ENCODE measurements at regions not wholly inside any gene's neighbourhood (a gene's known extent, or its start where the extent isn't known, plus 50 kb on each side); places are given as distances from the start of the nearest gene placed in this dataset.

DNA sequence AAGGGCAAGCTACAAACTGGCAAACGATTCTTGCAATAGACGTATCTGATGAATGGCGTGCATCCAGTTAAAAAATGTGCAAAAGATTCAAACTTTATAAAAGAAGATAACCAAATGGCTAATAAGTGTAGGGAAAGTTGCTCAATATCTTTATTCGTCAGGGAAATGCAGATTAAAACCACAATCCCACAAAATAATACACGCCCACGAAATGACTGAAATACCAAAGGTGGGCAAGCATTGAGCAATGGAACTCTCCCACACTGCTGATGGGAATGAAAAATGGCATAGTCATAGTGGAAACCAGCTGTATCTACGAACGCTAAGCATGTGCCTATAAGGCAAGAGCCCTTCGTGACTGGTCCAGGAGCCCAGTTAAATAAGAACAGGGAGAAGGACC lies 168.6 kb upstream of the SIX2 start:
- Histone ChIP-seq H3K36me3 (replicated peaks in 1 of 2) (no peaks in the 10 kb centered on the region), H3K4me1 (replicated peaks in 1 of 2) (no peaks in the 10 kb centered on the region), H3K27me3 (peaks cover 10% of the 10 kb centered on the region), H3K9me3 (replicated peaks in 1 of 3) (no peaks in the 10 kb centered on the region), H3K4me3 (no peak overlapping the region), H3K27ac (no peak overlapping the region)
- DNase-seq = no peak
- 51 to 66% (median 61%) methylated on average over 9 of the region's 9 CpGs for WGBS, 4 donors
- intact Hi-C loops (cut with DNase I) = no loop called here
- TF ChIP-seq, protein P1, sequence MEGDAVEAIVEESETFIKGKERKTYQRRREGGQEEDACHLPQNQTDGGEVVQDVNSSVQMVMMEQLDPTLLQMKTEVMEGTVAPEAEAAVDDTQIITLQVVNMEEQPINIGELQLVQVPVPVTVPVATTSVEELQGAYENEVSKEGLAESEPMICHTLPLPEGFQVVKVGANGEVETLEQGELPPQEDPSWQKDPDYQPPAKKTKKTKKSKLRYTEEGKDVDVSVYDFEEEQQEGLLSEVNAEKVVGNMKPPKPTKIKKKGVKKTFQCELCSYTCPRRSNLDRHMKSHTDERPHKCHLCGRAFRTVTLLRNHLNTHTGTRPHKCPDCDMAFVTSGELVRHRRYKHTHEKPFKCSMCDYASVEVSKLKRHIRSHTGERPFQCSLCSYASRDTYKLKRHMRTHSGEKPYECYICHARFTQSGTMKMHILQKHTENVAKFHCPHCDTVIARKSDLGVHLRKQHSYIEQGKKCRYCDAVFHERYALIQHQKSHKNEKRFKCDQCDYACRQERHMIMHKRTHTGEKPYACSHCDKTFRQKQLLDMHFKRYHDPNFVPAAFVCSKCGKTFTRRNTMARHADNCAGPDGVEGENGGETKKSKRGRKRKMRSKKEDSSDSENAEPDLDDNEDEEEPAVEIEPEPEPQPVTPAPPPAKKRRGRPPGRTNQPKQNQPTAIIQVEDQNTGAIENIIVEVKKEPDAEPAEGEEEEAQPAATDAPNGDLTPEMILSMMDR (IDR thresholded peaks at IDR 0.05) = no peak
- TF ChIP-seq POLR2A (IDR thresholded peaks at IDR 0.05) = no peak

DNA sequence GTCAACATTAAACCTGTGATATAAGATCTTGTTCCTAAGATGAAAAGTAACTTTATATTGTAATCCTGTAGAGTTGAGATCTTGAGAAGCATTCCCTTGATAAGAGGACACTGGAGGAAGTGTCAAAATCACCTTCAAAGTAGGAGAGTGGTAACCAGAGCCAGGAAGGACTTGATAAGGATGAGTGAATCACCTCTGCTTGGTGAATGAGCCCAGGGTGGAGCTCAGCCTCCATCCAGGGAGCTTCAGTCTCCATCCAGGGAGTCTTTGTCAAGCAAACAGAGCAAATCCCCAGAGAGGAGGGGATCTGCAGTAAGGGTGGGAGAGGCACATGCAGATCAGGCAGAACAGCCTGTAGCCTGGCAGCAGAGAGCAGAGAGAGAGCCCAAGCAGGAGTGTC lies 167.1 kb upstream of the SIX2 start:
- DNase-seq = no peak
- no peak overlapping the region for H3K27ac ChIP-seq
- intact Hi-C loops (cut with DNase I) = no loop called here
- peaks cover 14% of the 10 kb centered on the region for H3K27me3 ChIP-seq
- H3K9me3 ChIP-seq (replicated peaks in 1 of 3) = no peaks in the 10 kb centered on the region
- no peaks in the 10 kb centered on the region for H3K36me3 ChIP-seq (replicated peaks in 1 of 2)
- TF ChIP-seq POLR2A (IDR thresholded peaks at IDR 0.05) = no peak
- TF ChIP-seq, protein P1 (IDR thresholded peaks at IDR 0.05) = no peak
- no peaks in the 10 kb centered on the region for H3K4me1 ChIP-seq (replicated peaks in 1 of 2)
- H3K4me3 ChIP-seq = no peak overlapping the region

DNA sequence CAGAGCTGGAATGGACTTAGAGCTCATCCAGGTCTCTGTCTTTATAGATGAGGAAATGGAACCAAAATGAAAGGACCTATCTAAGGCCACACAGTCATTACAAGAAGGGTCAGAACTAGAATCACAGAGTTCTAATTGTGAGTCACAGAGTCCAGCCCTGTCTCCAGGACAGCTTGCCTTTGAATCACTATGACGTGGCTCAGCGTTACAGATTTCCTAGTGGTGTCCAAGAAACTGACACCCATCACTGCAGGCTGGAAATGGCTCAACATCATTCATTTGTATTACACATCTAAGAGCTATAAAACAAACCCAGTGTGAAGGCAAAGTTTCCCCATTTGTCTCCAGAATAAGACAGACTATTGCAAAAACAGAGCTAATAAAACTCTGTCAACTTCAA lies 164.3 kb upstream of the SIX2 start:
- no peak overlapping the region for H3K27ac ChIP-seq
- peaks cover 10 to 17% of the 10 kb centered on the region in 2 donors for H3K4me1 ChIP-seq (replicated peaks in 1 of 2)
- H3K27me3 ChIP-seq = peaks cover 39% of the 10 kb centered on the region
- H3K4me3 ChIP-seq = no peak overlapping the region
- no peaks in the 10 kb centered on the region for H3K36me3 ChIP-seq (replicated peaks in 1 of 2)
- 13 to 46% (median 38%) methylated on average over 2 of the region's 2 CpGs for WGBS, 4 donors
- H3K9me3 ChIP-seq (replicated peaks in 1 of 3) = no peaks in the 10 kb centered on the region
- DNase-seq = peak in 2 of 7 donors; percentile 22 to 35
- TF ChIP-seq POLR2A (IDR thresholded peaks at IDR 0.05) = no peak
- TF ChIP-seq, protein P1 (IDR thresholded peaks at IDR 0.05) = no peak
- intact Hi-C loops (cut with DNase I) = no loop called here

DNA sequence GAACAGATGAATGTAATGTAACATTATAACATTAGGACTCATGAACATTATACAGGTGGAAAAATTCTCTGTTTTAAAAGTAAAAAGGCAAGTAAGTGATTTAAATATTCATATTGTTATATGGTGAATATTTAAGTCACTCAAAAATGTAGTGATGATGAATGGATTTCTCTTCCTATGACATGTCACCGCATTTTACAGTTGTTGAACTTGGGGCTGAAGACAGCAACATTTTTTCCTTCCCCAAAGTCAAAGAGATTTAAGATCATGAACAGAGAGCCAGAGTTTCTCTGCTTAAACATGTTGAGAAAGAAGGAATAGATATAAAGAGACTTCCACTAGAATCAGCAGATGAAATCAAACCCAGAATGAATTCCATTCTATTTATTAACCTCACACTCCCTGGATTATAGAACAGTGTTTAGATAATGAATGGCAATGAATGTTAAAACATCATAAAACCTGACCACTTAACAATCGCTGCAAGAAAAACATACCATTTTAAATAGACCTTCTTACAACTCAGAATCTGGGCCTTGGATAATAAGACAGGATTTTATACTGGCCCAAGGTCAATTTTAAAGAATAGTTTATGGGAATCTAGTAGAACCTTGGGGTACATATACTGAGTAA lies 163.6 kb upstream of the SIX2 start:
- no peaks in the 10 kb centered on the region for H3K9me3 ChIP-seq (replicated peaks in 1 of 3)
- no peak for TF ChIP-seq POLR2A (IDR thresholded peaks at IDR 0.05)
- TF ChIP-seq, protein P1 (IDR thresholded peaks at IDR 0.05) = no peak
- no peaks in the 10 kb centered on the region for H3K36me3 ChIP-seq (replicated peaks in 1 of 2)
- no peak overlapping the region for H3K4me3 ChIP-seq
- peaks cover 45% of the 10 kb centered on the region for H3K27me3 ChIP-seq
- peaks cover 11 to 18% of the 10 kb centered on the region in 2 donors for H3K4me1 ChIP-seq (replicated peaks in 1 of 2)
- H3K27ac ChIP-seq = no peak overlapping the region
- WGBS, 4 donors = 81 to 88% (median 84%) methylated on average over 2 of the region's 2 CpGs
- no peak for DNase-seq
- intact Hi-C loops (cut with DNase I) = no loop called here
